IgD-negative memory B cell (primary cell): ENCODE measurements at regions not wholly inside any gene's neighbourhood (a gene's known extent, or its start where the extent isn't known, plus 50 kb on each side); places are given as distances from the start of the nearest gene placed in this dataset.
"Not testable (repeated sequence)": the region's sequence is repeated elsewhere in the genome, so short reads cannot be mapped to it uniquely, and the experiment has no call there.

Experiments
- H3K27ac Mint-ChIP-seq, 3 donors: one replicate each; pipeline ENCODE4 v1.8.0; 2020 to 2022; ENCODE audit warnings: mild to moderate bottlenecking in 3 of 3, mixed read lengths in 3 of 3, moderate library complexity in 1 of 3
- H3K27me3 Mint-ChIP-seq: one replicate; pipeline ENCODE4 v1.8.0; 2021; ENCODE audit warnings: mixed read lengths
- H3K36me3 Mint-ChIP-seq: one replicate; pipeline ENCODE4 v1.8.0; 2020; ENCODE audit warnings: mild to moderate bottlenecking, mixed read lengths
- H3K4me1 Mint-ChIP-seq, 3 donors: one replicate each; pipeline ENCODE4 v1.8.0; 2020 to 2022; ENCODE audit warnings: mixed read lengths in 3 of 3, mild to moderate bottlenecking in 1 of 3
- H3K4me3 Mint-ChIP-seq, 4 donors: one replicate each; pipeline ENCODE4 v1.8.0; 2020 to 2022; ENCODE audit warnings: mild to moderate bottlenecking in 4 of 4, mixed read lengths in 4 of 4, moderate library complexity in 3 of 4
- H3K9me3 Mint-ChIP-seq, 3 donors: one replicate each; pipeline ENCODE4 v1.8.0; 2020 to 2021; ENCODE audit warnings: mixed read lengths in 3 of 3, mild to moderate bottlenecking in 1 of 3

GRCh38 chr6:133083248-133083967 lies 157.7 kb upstream of the EYA4 start:
- Mint-ChIP-seq H3K4me3 (no peak overlapping the region), H3K27me3 (peaks cover 4% of the 10 kb centered on the region), H3K27ac (no peak overlapping the region), H3K36me3 (no peaks in the 10 kb centered on the region), H3K9me3 (peaks cover 0 to 3% (median 0%) of the 10 kb centered on the region in 3 donors), H3K4me1 (no peaks in the 10 kb centered on the region)

- no peak overlapping the region for H3K4me3 Mint-ChIP-seq
- H3K4me1 Mint-ChIP-seq = no peaks in the 10 kb centered on the region
- H3K27ac Mint-ChIP-seq = no peak overlapping the region
- peaks cover 4% of the 10 kb centered on the region for H3K27me3 Mint-ChIP-seq
- H3K9me3 Mint-ChIP-seq = peaks cover 0 to 3% (median 0%) of the 10 kb centered on the region in 3 donors
- no peaks in the 10 kb centered on the region for H3K36me3 Mint-ChIP-seq
Observed at GRCh38 chr6:133085471-133085870, 155.7 kb upstream of the EYA4 start.

- H3K27me3 Mint-ChIP-seq = peaks cover 4% of the 10 kb centered on the region
- H3K27ac Mint-ChIP-seq = no peak overlapping the region
- H3K4me1 Mint-ChIP-seq = no peaks in the 10 kb centered on the region
- no peaks in the 10 kb centered on the region for H3K36me3 Mint-ChIP-seq
- peaks cover 0 to 3% (median 0%) of the 10 kb centered on the region in 3 donors for H3K9me3 Mint-ChIP-seq
- H3K4me3 Mint-ChIP-seq = no peak overlapping the region
Observed at GRCh38 chr6:133085896-133086295, 155.3 kb upstream of the EYA4 start.

- Mint-ChIP-seq H3K9me3 (peaks cover 0 to 1% (median 0%) of the 10 kb centered on the region in 3 donors), H3K4me3 (no peak overlapping the region), H3K27ac (peak overlapping the region in 1 of 3 donors; percentile 68), H3K36me3 (no peaks in the 10 kb centered on the region), H3K4me1 (no peaks in the 10 kb centered on the region), H3K27me3 (no peaks in the 10 kb centered on the region)
Observed at GRCh38 chr6:133088931-133089695, 152.0 kb upstream of the EYA4 start.

DNA sequence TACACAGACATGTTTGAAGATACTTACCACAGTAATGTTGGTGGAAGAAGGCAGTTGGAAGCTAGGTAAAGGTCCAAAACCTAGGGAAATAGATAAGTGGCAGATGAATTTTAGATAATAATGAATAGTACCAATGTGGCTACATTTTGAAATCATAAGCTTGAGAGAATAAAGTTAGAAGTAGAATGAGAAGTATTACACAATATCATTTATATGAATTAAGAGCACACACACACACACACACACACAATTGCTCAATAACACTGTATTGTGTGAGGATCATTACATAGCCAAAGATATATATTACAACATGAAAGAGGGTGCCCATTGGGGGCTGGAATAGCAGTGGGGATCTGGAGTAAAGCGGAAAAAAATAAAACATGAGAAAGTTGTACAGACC lies 149.0 kb upstream of the EYA4 start:
- no peaks in the 10 kb centered on the region for H3K4me1 Mint-ChIP-seq
- no peak overlapping the region for H3K27ac Mint-ChIP-seq
- no peaks in the 10 kb centered on the region for H3K36me3 Mint-ChIP-seq
- H3K27me3 Mint-ChIP-seq = peaks cover 1% of the 10 kb centered on the region
- peaks cover 0 to 3% (median 0%) of the 10 kb centered on the region in 3 donors for H3K9me3 Mint-ChIP-seq
- H3K4me3 Mint-ChIP-seq = no peak overlapping the region

DNA sequence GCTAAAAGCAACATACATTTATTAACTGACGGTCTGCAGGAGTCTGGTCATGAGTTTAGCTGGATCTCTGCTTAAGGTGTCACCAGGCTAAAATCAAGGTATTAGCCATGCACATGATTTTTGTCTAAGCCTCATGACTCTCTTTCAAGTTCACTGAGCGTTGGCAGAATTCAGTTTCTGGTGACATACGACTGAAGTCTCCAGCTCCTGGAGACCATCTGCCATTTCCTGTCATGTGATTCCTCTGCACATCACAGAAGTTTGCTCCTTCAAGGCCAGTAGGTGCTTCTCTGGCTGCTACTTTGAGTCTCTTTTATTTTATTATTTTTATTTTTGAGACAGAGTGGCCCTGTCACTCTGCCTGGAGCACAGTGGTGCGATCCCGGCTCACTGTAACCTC lies 148.4 kb upstream of the EYA4 start:
- Mint-ChIP-seq H3K4me3 (no peak overlapping the region), H3K27ac (no peak overlapping the region), H3K27me3 (peaks cover 1% of the 10 kb centered on the region), H3K9me3 (peaks cover 0 to 3% (median 0%) of the 10 kb centered on the region in 3 donors), H3K4me1 (no peaks in the 10 kb centered on the region), H3K36me3 (no peaks in the 10 kb centered on the region)

GRCh38 chr6:133093211-133093610 lies 147.9 kb upstream of the EYA4 start:
- not testable (repeated sequence) for H3K4me1 Mint-ChIP-seq, H3K36me3 Mint-ChIP-seq, H3K27me3 Mint-ChIP-seq, H3K27ac Mint-ChIP-seq, H3K9me3 Mint-ChIP-seq, H3K4me3 Mint-ChIP-seq

- H3K27me3 Mint-ChIP-seq = peaks cover 1% of the 10 kb centered on the region
- peaks cover 0 to 2% (median 0%) of the 10 kb centered on the region in 3 donors for H3K9me3 Mint-ChIP-seq
- no peak overlapping the region for H3K27ac Mint-ChIP-seq
- H3K4me3 Mint-ChIP-seq = no peak overlapping the region
- no peaks in the 10 kb centered on the region for H3K4me1 Mint-ChIP-seq
- H3K36me3 Mint-ChIP-seq = no peaks in the 10 kb centered on the region
Observed at GRCh38 chr6:133093956-133094355, 147.2 kb upstream of the EYA4 start.

DNA sequence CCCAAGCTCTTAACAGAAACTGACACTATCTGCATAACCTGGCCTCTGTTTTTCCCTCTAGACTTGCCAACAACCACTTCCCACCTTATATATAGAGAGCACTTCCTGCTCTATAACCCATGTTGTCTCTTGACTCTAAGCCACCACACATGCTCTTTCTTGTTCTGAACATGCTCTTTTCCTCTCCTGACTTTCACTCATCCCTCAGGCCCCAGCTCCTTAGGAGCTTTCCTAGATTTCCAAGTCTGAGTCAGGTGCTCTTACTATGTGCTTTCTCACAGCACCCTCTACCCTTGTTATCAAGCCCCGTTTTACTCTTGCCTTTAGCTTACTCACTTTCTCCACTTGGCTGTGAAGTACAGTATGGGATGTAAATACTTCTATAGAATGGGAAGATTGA lies 143.9 kb upstream of the EYA4 start:
- H3K36me3 Mint-ChIP-seq = no peaks in the 10 kb centered on the region

GRCh38 chr6:133099573-133099972 lies 141.6 kb upstream of the EYA4 start:
- Mint-ChIP-seq H3K4me3 (no peak overlapping the region), H3K27me3 (peaks cover 1% of the 10 kb centered on the region), H3K9me3 (peaks cover 0 to 2% (median 0%) of the 10 kb centered on the region in 3 donors), H3K27ac (no peak overlapping the region), H3K36me3 (no peaks in the 10 kb centered on the region), H3K4me1 (no peaks in the 10 kb centered on the region)

More for the DNA sequence above, 143.9 kb upstream of the EYA4 start:
- no peak overlapping the region for H3K4me3 Mint-ChIP-seq
- H3K27me3 Mint-ChIP-seq = peaks cover 1% of the 10 kb centered on the region
- H3K4me1 Mint-ChIP-seq = no peaks in the 10 kb centered on the region
- H3K27ac Mint-ChIP-seq = no peak overlapping the region
- H3K9me3 Mint-ChIP-seq = peaks cover 0 to 2% (median 0%) of the 10 kb centered on the region in 3 donors

DNA sequence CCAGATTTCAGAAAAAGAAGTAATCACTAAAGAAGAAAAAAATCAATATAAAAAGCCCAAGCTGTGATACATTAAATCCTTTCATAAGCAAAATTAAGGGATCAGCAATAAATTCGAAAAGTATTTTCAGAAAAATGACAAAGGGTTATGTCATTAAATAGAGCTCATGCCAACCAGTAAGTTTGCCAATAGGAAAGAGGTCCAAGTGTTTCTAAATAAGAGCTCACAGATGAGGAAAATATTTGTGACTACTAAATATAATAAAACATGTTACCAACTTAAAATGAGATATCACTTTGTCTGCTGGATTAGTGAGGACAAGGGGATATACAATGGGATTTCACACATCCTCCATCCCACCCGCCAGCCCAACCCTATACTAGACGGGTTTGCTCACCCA lies 140.3 kb upstream of the EYA4 start:
- peaks cover 0 to 3% (median 2%) of the 10 kb centered on the region in 3 donors for H3K9me3 Mint-ChIP-seq
- no peaks in the 10 kb centered on the region for H3K4me1 Mint-ChIP-seq
- peaks cover 1% of the 10 kb centered on the region for H3K27me3 Mint-ChIP-seq
- no peak overlapping the region for H3K4me3 Mint-ChIP-seq
- no peaks in the 10 kb centered on the region for H3K36me3 Mint-ChIP-seq
- no peak overlapping the region for H3K27ac Mint-ChIP-seq

DNA sequence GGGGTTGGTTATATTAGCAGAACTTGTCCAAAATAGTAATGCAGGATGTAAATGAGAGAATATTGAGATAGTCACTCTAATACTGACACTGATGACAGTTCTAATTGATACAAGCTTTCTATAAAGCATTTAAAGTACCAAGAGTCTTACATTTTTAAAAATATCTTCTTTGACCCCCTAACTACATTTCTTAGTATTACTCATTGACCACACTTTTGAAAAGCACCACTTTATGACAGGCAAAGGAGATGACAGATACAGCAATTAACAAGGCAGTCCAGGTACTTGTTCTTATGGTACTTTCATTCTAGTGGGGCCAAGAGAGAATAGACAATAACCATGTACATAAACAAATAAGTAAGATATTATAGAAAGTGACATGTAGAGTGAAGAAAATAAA lies 139.4 kb upstream of the EYA4 start:
- Mint-ChIP-seq H3K27me3 (peaks cover 1% of the 10 kb centered on the region), H3K36me3 (no peaks in the 10 kb centered on the region), H3K4me1 (no peaks in the 10 kb centered on the region), H3K27ac (no peak overlapping the region), H3K9me3 (peaks cover 0 to 3% (median 0%) of the 10 kb centered on the region in 3 donors), H3K4me3 (no peak overlapping the region)

DNA sequence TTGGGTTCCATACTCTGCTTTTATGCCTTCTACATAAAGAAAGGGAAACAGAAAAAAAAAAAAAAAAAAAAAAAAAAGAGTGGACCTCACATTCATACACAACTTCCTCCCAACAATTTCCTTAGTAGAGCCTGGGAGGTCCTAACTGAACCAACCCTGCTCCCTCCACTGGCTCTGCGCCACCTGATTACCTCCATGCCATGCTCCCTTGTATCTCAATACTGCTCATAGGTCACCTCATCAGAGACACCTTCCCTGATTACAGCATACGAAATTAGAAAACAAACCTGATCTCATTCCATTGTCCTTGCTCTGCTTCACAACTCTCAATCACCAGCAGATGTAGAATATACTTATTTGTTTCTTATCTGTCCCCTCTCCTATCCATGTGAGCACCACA lies 134.2 kb upstream of the EYA4 start:
- Mint-ChIP-seq H3K27me3 (peaks cover 6% of the 10 kb centered on the region), H3K27ac (no peak overlapping the region), H3K9me3 (peaks cover 0 to 4% (median 3%) of the 10 kb centered on the region in 3 donors), H3K4me3 (no peak overlapping the region), H3K4me1 (no peaks in the 10 kb centered on the region), H3K36me3 (no peaks in the 10 kb centered on the region)

DNA sequence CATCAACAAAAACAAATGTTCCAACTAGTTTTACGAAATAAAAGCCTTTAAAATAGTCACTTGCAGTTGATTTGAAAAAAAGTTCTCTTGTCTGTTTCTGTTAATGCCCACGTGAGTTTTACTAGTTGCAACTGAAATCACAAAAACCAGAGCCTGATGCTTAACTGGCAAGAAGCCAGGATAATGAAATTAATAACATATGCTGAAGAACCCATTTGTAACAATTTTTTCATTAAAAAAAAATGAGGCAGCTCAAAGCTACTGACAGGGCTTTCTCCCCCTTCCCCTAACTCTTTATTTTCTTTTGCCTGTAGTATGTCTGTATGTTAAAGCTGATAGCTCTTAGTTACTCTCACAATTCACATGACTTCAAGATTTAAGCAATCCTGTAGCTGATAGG lies 132.7 kb upstream of the EYA4 start:
- Mint-ChIP-seq H3K36me3 (no peaks in the 10 kb centered on the region), H3K9me3 (peaks cover 0 to 4% (median 3%) of the 10 kb centered on the region in 3 donors), H3K4me1 (no peaks in the 10 kb centered on the region), H3K27me3 (peaks cover 6% of the 10 kb centered on the region), H3K4me3 (no peak overlapping the region), H3K27ac (no peak overlapping the region)

DNA sequence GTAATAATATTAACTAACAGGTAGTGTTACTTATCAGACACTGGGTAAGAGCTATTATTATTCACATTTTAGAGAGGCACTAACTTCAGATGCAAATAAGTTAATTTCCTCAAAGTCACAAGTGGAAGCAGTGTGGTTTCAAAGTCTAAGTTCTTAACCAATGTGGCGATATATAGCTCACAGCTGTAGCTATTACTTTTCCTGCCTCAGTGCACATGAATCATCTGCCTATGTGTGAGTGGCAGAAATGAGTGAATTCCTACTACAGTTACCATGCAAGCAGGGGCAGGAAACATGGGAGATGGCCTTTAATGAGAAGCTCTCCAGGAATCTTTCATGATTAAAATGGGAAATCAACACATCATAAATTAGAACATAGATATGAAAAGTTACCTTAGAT lies 126.2 kb upstream of the EYA4 start:
- Mint-ChIP-seq H3K4me3 (no peak overlapping the region), H3K4me1 (no peaks in the 10 kb centered on the region), H3K27me3 (peaks cover 5% of the 10 kb centered on the region), H3K9me3 (peaks cover 0 to 9% (median 5%) of the 10 kb centered on the region in 3 donors), H3K27ac (no peak overlapping the region), H3K36me3 (no peaks in the 10 kb centered on the region)

- Mint-ChIP-seq H3K27me3 (peaks cover 2% of the 10 kb centered on the region), H3K4me3 (no peak overlapping the region), H3K36me3 (no peaks in the 10 kb centered on the region), H3K27ac (no peak overlapping the region), H3K4me1 (no peaks in the 10 kb centered on the region), H3K9me3 (peaks cover 4 to 13% (median 9%) of the 10 kb centered on the region in 3 donors)
Observed at GRCh38 chr6:133115946-133116345, 125.2 kb upstream of the EYA4 start.
